ENCODE measurements at regions not wholly inside any gene's neighbourhood (a gene's known extent, or its start where the extent isn't known, plus 50 kb on each side); places are given as distances from the start of the nearest gene placed in this dataset.

DNA sequence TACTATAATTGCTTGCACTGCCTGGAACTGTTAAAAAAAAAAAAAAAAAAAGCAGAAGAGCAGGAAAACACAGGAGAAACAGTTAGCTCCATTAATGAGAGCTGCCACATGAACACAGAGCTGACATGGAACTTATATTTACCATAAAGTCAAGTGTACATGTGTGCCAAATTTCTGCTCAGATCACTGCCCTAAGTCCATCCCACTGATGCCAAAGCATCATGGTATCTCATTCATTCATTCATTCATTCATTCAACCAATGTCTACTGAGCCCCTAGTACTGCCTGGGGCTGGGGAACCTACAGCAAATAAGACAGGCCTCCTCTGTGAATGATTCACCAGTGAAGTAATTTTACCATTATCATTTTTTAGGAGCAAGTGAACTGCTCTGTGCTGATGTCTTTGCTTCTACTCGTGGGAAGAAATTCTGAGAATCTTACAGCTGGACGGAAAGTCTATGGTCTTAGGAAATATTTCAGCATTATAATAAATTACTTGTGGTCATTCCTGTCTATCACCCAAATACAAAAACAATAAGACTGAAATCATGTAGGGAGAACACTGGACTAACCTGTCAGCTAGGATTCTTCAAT, 58.8 kb upstream of the ABLIM1 start:
- TF ChIP-seq, protein P1, sequence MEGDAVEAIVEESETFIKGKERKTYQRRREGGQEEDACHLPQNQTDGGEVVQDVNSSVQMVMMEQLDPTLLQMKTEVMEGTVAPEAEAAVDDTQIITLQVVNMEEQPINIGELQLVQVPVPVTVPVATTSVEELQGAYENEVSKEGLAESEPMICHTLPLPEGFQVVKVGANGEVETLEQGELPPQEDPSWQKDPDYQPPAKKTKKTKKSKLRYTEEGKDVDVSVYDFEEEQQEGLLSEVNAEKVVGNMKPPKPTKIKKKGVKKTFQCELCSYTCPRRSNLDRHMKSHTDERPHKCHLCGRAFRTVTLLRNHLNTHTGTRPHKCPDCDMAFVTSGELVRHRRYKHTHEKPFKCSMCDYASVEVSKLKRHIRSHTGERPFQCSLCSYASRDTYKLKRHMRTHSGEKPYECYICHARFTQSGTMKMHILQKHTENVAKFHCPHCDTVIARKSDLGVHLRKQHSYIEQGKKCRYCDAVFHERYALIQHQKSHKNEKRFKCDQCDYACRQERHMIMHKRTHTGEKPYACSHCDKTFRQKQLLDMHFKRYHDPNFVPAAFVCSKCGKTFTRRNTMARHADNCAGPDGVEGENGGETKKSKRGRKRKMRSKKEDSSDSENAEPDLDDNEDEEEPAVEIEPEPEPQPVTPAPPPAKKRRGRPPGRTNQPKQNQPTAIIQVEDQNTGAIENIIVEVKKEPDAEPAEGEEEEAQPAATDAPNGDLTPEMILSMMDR (IDR thresholded peaks at IDR 0.05; ENCODE audit: low read length), result no peak
- no peak for TF ChIP-seq EZH2 (IDR thresholded peaks at IDR 0.05; ENCODE audit: borderline replicate concordance, low read length)

All from OCI-LY1 (cell line).